Testis (tissue), 2 donors: ENCODE measurements at regions not wholly inside any gene's neighbourhood (a gene's known extent, or its start where the extent isn't known, plus 50 kb on each side); places are given as distances from the start of the nearest gene placed in this dataset.

Source experiments
- CTCF ChIP-seq, 3 experiments: fragments of 450-650 bp in 2 of 3; fragments of 200-600 bp in 1 of 3; sonication (generic) in 1 of 3; IDR thresholded peaks; one replicate each; pipeline ENCODE4 v1.5.1; 2016 to 2019; ENCODE audit warnings: antibody characterized with exemption in 3 of 3, mild to moderate bottlenecking in 2 of 3, moderate library complexity in 1 of 3
- POLR2A ChIP-seq: fragments of 450-650 bp; IDR thresholded peaks from one replicate; pipeline ENCODE4 v1.6.1; 2017; ENCODE audit warnings: antibody characterized with exemption, mild to moderate bottlenecking, moderate library complexity

- TF ChIP-seq CTCF (IDR thresholded peaks at IDR 0.05) (no peak), POLR2A (no peak)
These were observed 54.9 kb upstream of the RPS23 start for GRCh38 chr5:82332886-82333615.
